ENCODE measurements at regions not wholly inside any gene's neighbourhood (a gene's known extent, or its start where the extent isn't known, plus 50 kb on each side); places are given as distances from the start of the nearest gene placed in this dataset. TPM values are rescaled to one million over a fixed set of nuclear protein-coding genes. Genes with fewer than 3 reads are reported as not detected.

- DNase-seq (ENCODE audit: low read depth): no peak
These were observed 83.8 kb upstream of the SOX6 start for GRCh38 chr11:16440136-16440535.

GRCh38 chr11:16434036-16434435 lies 77.7 kb upstream of the SOX6 start:
- DNase-seq (ENCODE audit: low read depth): no peak

GRCh38 chr11:16430674-16431073 lies 74.3 kb upstream of the SOX6 start:
- no peak for DNase-seq (ENCODE audit: low read depth)

DNA sequence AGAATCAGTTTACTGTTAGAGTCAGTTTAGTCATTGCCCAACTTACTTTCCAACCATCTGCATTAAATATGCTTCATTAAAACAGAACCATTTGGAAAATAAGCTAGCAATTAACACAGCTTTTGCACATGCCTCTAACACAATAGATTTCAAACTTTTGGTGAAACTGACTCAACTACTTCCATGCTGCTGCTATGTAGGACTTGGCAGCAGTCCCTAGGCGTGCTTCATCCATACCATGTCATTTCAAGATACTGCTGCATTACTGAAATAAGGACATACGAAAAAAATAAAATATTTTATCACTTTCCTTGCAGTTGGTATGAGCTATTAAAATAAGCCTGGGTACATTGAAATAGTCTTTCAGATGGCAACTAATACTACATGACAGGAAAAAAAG lies 65.5 kb upstream of the SOX6 start:
- DNase-seq (ENCODE audit: low read depth): no peak

GRCh38 chr11:16418428-16419097 lies 62.2 kb upstream of the SOX6 start:
- no peak for DNase-seq (ENCODE audit: low read depth)

GRCh38 chr11:16412525-16413172 lies 56.3 kb upstream of the SOX6 start:
- peak; percentile 3 for DNase-seq (ENCODE audit: low read depth)

DNA sequence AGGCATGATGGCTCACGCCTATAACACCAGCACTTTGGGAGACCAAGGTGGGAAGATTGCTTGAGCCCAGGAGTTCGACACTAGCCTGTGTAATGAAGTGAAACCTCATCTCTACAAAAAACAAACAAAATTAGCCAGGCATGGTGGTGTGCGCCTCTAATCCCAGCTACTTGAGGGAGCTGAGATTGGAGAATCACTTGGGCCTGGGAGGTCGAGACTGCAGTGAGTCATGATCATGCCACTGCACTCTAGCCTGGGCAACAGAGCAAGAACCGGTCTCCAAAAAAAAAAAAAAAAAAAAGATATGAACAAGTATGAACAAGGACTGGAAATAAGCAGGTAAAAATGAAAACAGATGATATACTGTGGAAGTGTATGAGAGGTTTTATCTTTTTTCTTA lies 54.1 kb upstream of the SOX6 start:
- DNase-seq (ENCODE audit: low read depth): peak; percentile 28

GRCh38 chr11:16408619-16409018 lies 52.3 kb upstream of the SOX6 start:
- DNase-seq (ENCODE audit: low read depth): no peak

DNA sequence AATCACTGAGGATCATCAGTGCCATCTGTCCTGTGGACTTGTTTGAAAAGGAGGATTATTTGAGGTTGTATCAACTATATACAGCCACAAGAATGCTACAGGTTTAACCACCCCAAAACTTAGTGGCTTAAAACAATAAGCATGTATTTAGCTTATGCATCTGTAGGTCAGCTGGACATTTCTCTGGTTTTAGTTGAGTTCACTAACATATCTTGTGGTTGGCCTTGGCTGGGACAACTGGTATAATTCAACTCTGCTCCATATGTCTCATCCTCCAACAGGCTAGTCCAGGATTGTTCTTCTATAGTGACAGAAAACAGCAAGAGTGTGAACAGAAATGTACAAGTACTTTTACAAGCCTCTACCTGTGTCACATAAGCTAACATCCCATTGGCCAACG lies 49.9 kb upstream of the SOX6 start:
- DNase-seq (ENCODE audit: low read depth): no peak

Small RNA genes lying in the stretch of these regions (small RNA-seq; reads per million reads assigned to genes)
- gene RN7SL188P: not detected

Measured in HT1080 (cell line).